ENCODE measurements at regions not wholly inside any gene's neighbourhood (a gene's known extent, or its start where the extent isn't known, plus 50 kb on each side); places are given as distances from the start of the nearest gene placed in this dataset.

GRCh38 chr1:86277936-86278335 lies 118.2 kb downstream of the ODF2L start:
- no peaks in the 10 kb centered on the region for H3K27me3 ChIP-seq (replicated peaks in 1 of 4; ENCODE audit: control insufficient read depth in 3 of 4, extremely low read depth in 1 of 4, insufficient read depth in 3 of 4, low read length in 3 of 4)
- no peak overlapping the region for H2AFZ ChIP-seq (ENCODE audit: low read length)
- no peaks in the 10 kb centered on the region for H4K20me1 ChIP-seq (replicated peaks in 1 of 2; ENCODE audit: control insufficient read depth in 1 of 2, insufficient read depth in 2 of 2, low read length in 2 of 2)
- no peak overlapping the region for H3K23ac ChIP-seq (ENCODE audit: insufficient read length)
- FAIRE-seq = no peak
- no peaks in the 10 kb centered on the region for H3K79me2 ChIP-seq (ENCODE audit: control insufficient read depth in 1 of 2, insufficient read depth in 2 of 2, low read length in 2 of 2)
- no peak overlapping the region for H3K27ac ChIP-seq (ENCODE audit: low read depth, low read length)
- H4K8ac ChIP-seq (ENCODE audit: extremely low read depth, insufficient read depth, low read length) = no peak overlapping the region
- DNase-seq (ENCODE audit: low read depth in 1 of 2, low spot score in 2 of 2) = no peak
- no peak overlapping the region for H2BK20ac ChIP-seq (ENCODE audit: low read length)
- H2BK5ac ChIP-seq (ENCODE audit: low read depth, low read length) = no peak overlapping the region
- H3K4me1 ChIP-seq (replicated peaks in 1 of 4; ENCODE audit: control insufficient read depth in 3 of 4, insufficient read depth in 4 of 4, low read length in 3 of 4) = no peaks in the 10 kb centered on the region
- no peak overlapping the region for H4K5ac ChIP-seq (ENCODE audit: insufficient read length, low read depth, low read length)
- no peaks in the 10 kb centered on the region for H3K9me3 ChIP-seq (ENCODE audit: insufficient read depth in 2 of 2, low read depth in 1 of 2, low read length in 1 of 2)
- POLR2A ChIA-PET (ENCODE audit: partially characterized antibody) = no interaction called here
- H2BK12ac ChIP-seq (ENCODE audit: low read depth, low read length) = no peak overlapping the region
- H3K4ac ChIP-seq (replicated peaks; ENCODE audit: insufficient read length, low read depth, low read length) = no peak overlapping the region
- H3K23me2 ChIP-seq (ENCODE audit: low read depth, low read length) = no peaks in the 10 kb centered on the region
- H3K4me2 ChIP-seq (ENCODE audit: insufficient read depth in 1 of 2, low read depth in 2 of 2, low read length in 2 of 2) = no peak overlapping the region
- H4K91ac ChIP-seq (replicated peaks; ENCODE audit: insufficient read length, low read length) = no peak overlapping the region
- no peak overlapping the region for H3K14ac ChIP-seq (ENCODE audit: insufficient read length)
- no peak overlapping the region for H3K56ac ChIP-seq (replicated peaks; ENCODE audit: insufficient read length, low read depth, low read length)
- H3K36me3 ChIP-seq (ENCODE audit: control insufficient read depth in 2 of 4, insufficient read depth in 4 of 4, low read length in 3 of 4) = no peaks in the 10 kb centered on the region
- no peak overlapping the region for H3K4me3 ChIP-seq (ENCODE audit: extremely low read depth in 1 of 4, insufficient read depth in 2 of 4, low read depth in 3 of 4, low read length in 4 of 4)
- no peak overlapping the region for H2AK5ac ChIP-seq (ENCODE audit: low read depth, low read length)
- no peak overlapping the region for H2BK120ac ChIP-seq (replicated peaks; ENCODE audit: low read depth, low read length)
- no peak overlapping the region for H2BK15ac ChIP-seq (ENCODE audit: low read length)
- 94% methylated on average over 4 of the region's 4 CpGs; no CpG with 5 or more reads in 1 of the 2 experiments for WGBS, 2 experiments (ENCODE audit: extremely low coverage in 1 of 2, insufficient coverage in 1 of 2, insufficient read length in 1 of 2, insufficient replicate concordance in 2 of 2, low coverage in 1 of 2, low lambda C conversion rate in 2 of 2, missing lambda C conversion rate in 1 of 2)
- no peak for TF ChIP-seq SIRT6 (IDR thresholded peaks at IDR 0.05; ENCODE audit: low read length)
- TF ChIP-seq RBBP5 (IDR thresholded peaks at IDR 0.05; ENCODE audit: borderline replicate concordance, low read depth, low read length) = no peak
- no peak overlapping the region for H3K9ac ChIP-seq (replicated peaks in 1 of 4; ENCODE audit: extremely low read depth in 1 of 4, low read depth in 3 of 4, low read length in 3 of 4)
- CTCF ChIA-PET (ENCODE audit: partially characterized antibody) = interaction anchor here (0.6 kb wide), 1 partner anchor 159 kb away, joined by 3 read pairs; no protein-coding TSS in a partner anchor
- no peaks in the 10 kb centered on the region for H3K79me1 ChIP-seq (ENCODE audit: low read depth, low read length)
- H3K18ac ChIP-seq (ENCODE audit: extremely low read depth, low read length) = no peak overlapping the region

Data from H1 (cell line).